SK-N-SH treated with all-trans-retinoic acid at 6 μM for 48 hours (cell line): ENCODE measurements at regions not wholly inside any gene's neighbourhood (a gene's known extent, or its start where the extent isn't known, plus 50 kb on each side); places are given as distances from the start of the nearest gene placed in this dataset.

Experiments used
- ATAC-seq: fragments of 200-7000 bp; cut with Tn5 transposase; 3 replicates; pipeline ENCODE4 v1.9.1; 2020; ENCODE audit warnings: mild to moderate bottlenecking, moderate library complexity
- ARNTL ChIP-seq: fragments of 450-650 bp; formaldehyde crosslinking; IDR thresholded peaks from 2 replicates; pipeline ENCODE4 v1.5.0; 2020; ENCODE audit warnings: low read depth, mild to moderate bottlenecking, moderate library complexity, borderline replicate concordance
- BACH2 ChIP-seq: fragments of 250-450 bp; sonication (Bioruptor Pico); IDR thresholded peaks from 2 replicates; pipeline ENCODE4 v1.9.0; 2021; ENCODE audit warnings: mild to moderate bottlenecking, borderline replicate concordance
- ESRRG ChIP-seq: fragments of 250-450 bp; sonication (Bioruptor Pico); IDR thresholded peaks from 2 replicates; pipeline ENCODE4 v1.6.1; 2021; ENCODE audit warnings: mild to moderate bottlenecking
- GLIS3 ChIP-seq: fragments of 250-450 bp; sonication (Bioruptor Pico); IDR thresholded peaks from 2 replicates; pipeline ENCODE4 v1.5.0; 2020; ENCODE audit warnings: mild to moderate bottlenecking, moderate library complexity
- ISL1 ChIP-seq: fragments of 250-450 bp; sonication (Bioruptor Pico); IDR thresholded peaks from 2 replicates; pipeline ENCODE4 v2.1.2; 2022; ENCODE audit warnings: mild to moderate bottlenecking, moderate library complexity
- OSR1 ChIP-seq: fragments of 250-450 bp; sonication (Bioruptor Pico); IDR thresholded peaks from 2 replicates; pipeline ENCODE4 v1.8.0; 2022; ENCODE audit warnings: moderate library complexity, mild to moderate bottlenecking, inconsistent platforms
- PPARA ChIP-seq: fragments of 250-450 bp; sonication (Bioruptor Pico); IDR thresholded peaks from 2 replicates; pipeline ENCODE4 v1.5.0; 2020; ENCODE audit warnings: mild to moderate bottlenecking, borderline replicate concordance
- RARB ChIP-seq: fragments of 250-450 bp; sonication (Bioruptor Pico); IDR thresholded peaks from 2 replicates; pipeline ENCODE4 v1.8.0; 2021; ENCODE audit warnings: mild to moderate bottlenecking, moderate library complexity
- SNAI2 ChIP-seq: fragments of 250-450 bp; sonication (Bioruptor Pico); IDR thresholded peaks from 2 replicates; pipeline ENCODE4 v1.5.0; 2020; ENCODE audit warnings: mild to moderate bottlenecking, moderate library complexity
- TCF4 ChIP-seq: fragments of 250-450 bp; sonication (Bioruptor Pico); IDR thresholded peaks from 2 replicates; pipeline ENCODE4 v1.8.0; 2021; ENCODE audit warnings: mild to moderate bottlenecking, moderate library complexity, borderline replicate concordance
- TOX ChIP-seq: fragments of 250-450 bp; sonication (Bioruptor Pico); IDR thresholded peaks from 2 replicates; pipeline ENCODE4 v1.8.0; 2021; ENCODE audit warnings: mild to moderate bottlenecking, moderate library complexity, borderline replicate concordance
- TSHZ2 ChIP-seq: fragments of 250-450 bp; sonication (Bioruptor Pico); IDR thresholded peaks from 2 replicates; pipeline ENCODE4 v1.5.0; 2020; ENCODE audit warnings: mild to moderate bottlenecking, moderate library complexity
- ZC3H10 ChIP-seq: fragments of 250-450 bp; sonication (Bioruptor Pico); IDR thresholded peaks from 2 replicates; pipeline ENCODE4 v1.5.1; 2021; ENCODE audit warnings: mild to moderate bottlenecking, moderate library complexity
- ZFP3 ChIP-seq: fragments of 250-450 bp; sonication (Bioruptor Pico); IDR thresholded peaks from 2 replicates; pipeline ENCODE4 v1.5.0; 2020; ENCODE audit warnings: mild to moderate bottlenecking, moderate library complexity
- ZFP30 ChIP-seq: fragments of 450-650 bp; formaldehyde crosslinking; IDR thresholded peaks from 2 replicates; pipeline ENCODE4 v1.5.0; 2022; ENCODE audit warnings: mild to moderate bottlenecking, moderate library complexity
- ZNF565 ChIP-seq: fragments of 450-650 bp; formaldehyde crosslinking; conservative IDR thresholded peaks from 2 replicates; pipeline ENCODE4 v1.5.0; 2020; ENCODE audit warnings: low read depth, mild to moderate bottlenecking, moderate library complexity
- ZNF70 ChIP-seq: fragments of 450-650 bp; formaldehyde crosslinking; IDR thresholded peaks from 2 replicates; pipeline ENCODE4 v1.5.0; 2020; ENCODE audit warnings: mild to moderate bottlenecking, moderate library complexity
- ZNF8 ChIP-seq: fragments of 450-650 bp; formaldehyde crosslinking; IDR thresholded peaks from 2 replicates; pipeline ENCODE4 v1.5.0; 2020; ENCODE audit warnings: mild to moderate bottlenecking, moderate library complexity
- TF ChIP-seq, protein P1 (sequence below): fragments of 250-450 bp; sonication (Bioruptor Pico); IDR thresholded peaks from 2 replicates; pipeline ENCODE4 v1.5.1; 2020; ENCODE audit warnings: low read depth, mild to moderate bottlenecking, moderate library complexity
- TF ChIP-seq, protein P2 (sequence below): fragments of 250-450 bp; sonication (Bioruptor Pico); IDR thresholded peaks from 2 replicates; pipeline ENCODE4 v1.8.0; 2021; ENCODE audit warnings: low read depth, mild to moderate bottlenecking, moderate library complexity, borderline replicate concordance
- TF ChIP-seq, protein P3 (sequence below): fragments of 250-450 bp; sonication (Bioruptor Pico); IDR thresholded peaks from 2 replicates; pipeline ENCODE4 v1.8.0; 2020; ENCODE audit warnings: mild to moderate bottlenecking, moderate library complexity, borderline replicate concordance
- TF ChIP-seq, protein P4 (sequence below): fragments of 250-450 bp; sonication (Bioruptor Pico); IDR thresholded peaks from 2 replicates; pipeline ENCODE4 v1.5.1; 2021; ENCODE audit warnings: mild to moderate bottlenecking, moderate library complexity

DNA sequence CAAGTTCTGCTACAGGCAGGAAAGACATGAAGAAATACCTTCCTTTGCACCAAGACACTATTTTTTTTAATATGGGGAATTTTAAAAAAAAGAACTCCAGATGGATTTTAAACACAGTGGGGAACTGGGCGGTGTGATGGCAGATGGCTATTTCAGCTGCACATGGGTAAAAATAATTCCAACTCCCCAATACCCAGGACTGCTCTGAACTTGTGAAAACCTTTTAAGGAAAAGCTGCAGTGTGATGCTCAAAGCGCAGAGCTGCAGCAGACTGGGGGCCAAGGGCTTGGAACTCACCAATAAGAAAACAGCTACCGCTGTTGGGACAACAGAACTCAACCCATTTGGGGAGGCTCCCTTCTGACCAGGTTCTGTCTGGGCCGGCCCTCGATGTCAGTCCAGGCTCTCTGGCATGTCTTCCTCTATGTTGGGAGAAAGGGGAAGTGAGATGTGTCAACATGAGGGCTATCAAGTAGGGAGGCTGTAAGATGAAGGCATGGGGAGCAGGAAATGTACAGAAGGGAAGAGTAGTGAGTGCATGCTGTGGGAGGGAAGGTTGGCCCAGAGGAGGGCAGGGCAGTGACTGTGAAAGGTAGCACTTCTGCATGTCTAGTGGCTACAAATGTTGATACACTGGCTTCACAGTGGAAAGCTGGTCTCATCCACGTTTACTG is 64.0 kb upstream of the SLC14A2 start:
- TF ChIP-seq, protein P1, sequence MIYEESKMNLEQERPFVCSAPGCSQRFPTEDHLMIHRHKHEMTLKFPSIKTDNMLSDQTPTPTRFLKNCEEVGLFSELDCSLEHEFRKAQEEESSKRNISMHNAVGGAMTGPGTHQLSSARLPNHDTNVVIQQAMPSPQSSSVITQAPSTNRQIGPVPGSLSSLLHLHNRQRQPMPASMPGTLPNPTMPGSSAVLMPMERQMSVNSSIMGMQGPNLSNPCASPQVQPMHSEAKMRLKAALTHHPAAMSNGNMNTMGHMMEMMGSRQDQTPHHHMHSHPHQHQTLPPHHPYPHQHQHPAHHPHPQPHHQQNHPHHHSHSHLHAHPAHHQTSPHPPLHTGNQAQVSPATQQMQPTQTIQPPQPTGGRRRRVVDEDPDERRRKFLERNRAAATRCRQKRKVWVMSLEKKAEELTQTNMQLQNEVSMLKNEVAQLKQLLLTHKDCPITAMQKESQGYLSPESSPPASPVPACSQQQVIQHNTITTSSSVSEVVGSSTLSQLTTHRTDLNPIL (CRISPR knock-in tag), result no peak
- TF ChIP-seq GLIS3 (CRISPR knock-in tag) (no peak), ZNF70 (CRISPR knock-in tag) (no peak), ZC3H10 (CRISPR knock-in tag) (no peak), ZFP30 (CRISPR knock-in tag) (no peak), ZNF565 (CRISPR knock-in tag) (no peak), ISL1 (CRISPR knock-in tag) (no peak), TCF4 (CRISPR knock-in tag) (no peak), OSR1 (no peak), BACH2 (CRISPR knock-in tag) (no peak), ZFP3 (CRISPR knock-in tag) (no peak), ARNTL (CRISPR knock-in tag) (no peak), RARB (CRISPR knock-in tag) (no peak), SNAI2 (no peak), TSHZ2 (no peak), ESRRG (no peak), PPARA (CRISPR knock-in tag) (no peak)
- TF ChIP-seq, protein P2, sequence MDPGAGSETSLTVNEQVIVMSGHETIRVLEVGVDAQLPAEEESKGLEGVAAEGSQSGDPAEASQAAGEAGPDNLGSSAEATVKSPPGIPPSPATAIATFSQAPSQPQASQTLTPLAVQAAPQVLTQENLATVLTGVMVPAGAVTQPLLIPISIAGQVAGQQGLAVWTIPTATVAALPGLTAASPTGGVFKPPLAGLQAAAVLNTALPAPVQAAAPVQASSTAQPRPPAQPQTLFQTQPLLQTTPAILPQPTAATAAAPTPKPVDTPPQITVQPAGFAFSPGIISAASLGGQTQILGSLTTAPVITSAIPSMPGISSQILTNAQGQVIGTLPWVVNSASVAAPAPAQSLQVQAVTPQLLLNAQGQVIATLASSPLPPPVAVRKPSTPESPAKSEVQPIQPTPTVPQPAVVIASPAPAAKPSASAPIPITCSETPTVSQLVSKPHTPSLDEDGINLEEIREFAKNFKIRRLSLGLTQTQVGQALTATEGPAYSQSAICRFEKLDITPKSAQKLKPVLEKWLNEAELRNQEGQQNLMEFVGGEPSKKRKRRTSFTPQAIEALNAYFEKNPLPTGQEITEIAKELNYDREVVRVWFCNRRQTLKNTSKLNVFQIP, result no peak
- TF ChIP-seq, protein P3, sequence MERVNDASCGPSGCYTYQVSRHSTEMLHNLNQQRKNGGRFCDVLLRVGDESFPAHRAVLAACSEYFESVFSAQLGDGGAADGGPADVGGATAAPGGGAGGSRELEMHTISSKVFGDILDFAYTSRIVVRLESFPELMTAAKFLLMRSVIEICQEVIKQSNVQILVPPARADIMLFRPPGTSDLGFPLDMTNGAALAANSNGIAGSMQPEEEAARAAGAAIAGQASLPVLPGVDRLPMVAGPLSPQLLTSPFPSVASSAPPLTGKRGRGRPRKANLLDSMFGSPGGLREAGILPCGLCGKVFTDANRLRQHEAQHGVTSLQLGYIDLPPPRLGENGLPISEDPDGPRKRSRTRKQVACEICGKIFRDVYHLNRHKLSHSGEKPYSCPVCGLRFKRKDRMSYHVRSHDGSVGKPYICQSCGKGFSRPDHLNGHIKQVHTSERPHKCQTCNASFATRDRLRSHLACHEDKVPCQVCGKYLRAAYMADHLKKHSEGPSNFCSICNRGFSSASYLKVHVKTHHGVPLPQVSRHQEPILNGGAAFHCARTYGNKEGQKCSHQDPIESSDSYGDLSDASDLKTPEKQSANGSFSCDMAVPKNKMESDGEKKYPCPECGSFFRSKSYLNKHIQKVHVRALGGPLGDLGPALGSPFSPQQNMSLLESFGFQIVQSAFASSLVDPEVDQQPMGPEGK, result no peak
- no peak for ATAC-seq

- TF ChIP-seq ZNF70 (CRISPR knock-in tag) (no peak), ISL1 (CRISPR knock-in tag) (no peak), GLIS3 (CRISPR knock-in tag) (no peak), ESRRG (no peak), ZFP30 (CRISPR knock-in tag) (no peak), PPARA (CRISPR knock-in tag) (no peak), ZC3H10 (CRISPR knock-in tag) (no peak), BACH2 (CRISPR knock-in tag) (no peak), ZNF8 (no peak), TOX (no peak), ZFP3 (CRISPR knock-in tag) (no peak)
- TF ChIP-seq, protein P3, result no peak
- TF ChIP-seq, protein P1 (CRISPR knock-in tag), result no peak
- TF ChIP-seq, protein P2, result no peak
- TF ChIP-seq, protein P4, sequence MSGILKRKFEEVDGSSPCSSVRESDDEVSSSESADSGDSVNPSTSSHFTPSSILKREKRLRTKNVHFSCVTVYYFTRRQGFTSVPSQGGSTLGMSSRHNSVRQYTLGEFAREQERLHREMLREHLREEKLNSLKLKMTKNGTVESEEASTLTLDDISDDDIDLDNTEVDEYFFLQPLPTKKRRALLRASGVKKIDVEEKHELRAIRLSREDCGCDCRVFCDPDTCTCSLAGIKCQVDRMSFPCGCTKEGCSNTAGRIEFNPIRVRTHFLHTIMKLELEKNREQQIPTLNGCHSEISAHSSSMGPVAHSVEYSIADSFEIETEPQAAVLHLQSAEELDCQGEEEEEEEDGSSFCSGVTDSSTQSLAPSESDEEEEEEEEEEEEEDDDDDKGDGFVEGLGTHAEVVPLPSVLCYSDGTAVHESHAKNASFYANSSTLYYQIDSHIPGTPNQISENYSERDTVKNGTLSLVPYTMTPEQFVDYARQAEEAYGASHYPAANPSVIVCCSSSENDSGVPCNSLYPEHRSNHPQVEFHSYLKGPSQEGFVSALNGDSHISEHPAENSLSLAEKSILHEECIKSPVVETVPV (CRISPR knock-in tag), result no peak
- no peak for ATAC-seq
Observed at GRCh38 chr18:45553723-45554388, 61.4 kb upstream of the SLC14A2 start.
